SK-MEL-5 (cell line): ENCODE measurements at regions not wholly inside any gene's neighbourhood (a gene's known extent, or its start where the extent isn't known, plus 50 kb on each side); places are given as distances from the start of the nearest gene placed in this dataset.
"Not testable (repeated sequence)": the region's sequence is repeated elsewhere in the genome, so short reads cannot be mapped to it uniquely, and the experiment has no call there.

Source experiments
- DNase-seq: peaks from one replicate; pipeline ENCODE4 v3.0.0-alpha.2; 2016; ENCODE audit warnings: low read depth, low spot score
- in situ Hi-C: cut with HindIII; loops from 2 replicates; pipeline ENCODE4 v1.10.0; 2016; ENCODE audit warnings: low sequenced_read_pairs, high pct_unique_total_duplicates, low pct_unique_long_range_greater_than_20kb

- in situ Hi-C loops, result no loop called here
- DNase-seq, result no peak
These were observed 81.3 kb downstream of the GADD45G start for GRCh38 chr9:89686126-89686525.

GRCh38 chr9:89686621-89687020, 81.8 kb downstream of the GADD45G start:
- no peak for DNase-seq
- in situ Hi-C loops, result no loop called here

- no peak for DNase-seq
- in situ Hi-C loops, result no loop called here
These were observed 82.4 kb downstream of the GADD45G start for GRCh38 chr9:89687188-89687587.

GRCh38 chr9:89687848-89688247, 83.0 kb downstream of the GADD45G start:
- in situ Hi-C loops, result no loop called here
- DNase-seq, result no peak

- not testable (repeated sequence) for DNase-seq
These were observed 84.5 kb downstream of the GADD45G start for GRCh38 chr9:89689321-89689720.

GRCh38 chr9:89690334-89690912, 85.6 kb downstream of the GADD45G start:
- in situ Hi-C loops, result no loop called here
- no peak for DNase-seq

More at GRCh38 chr9:89689321-89689720, 84.5 kb downstream of the GADD45G start:
- in situ Hi-C loops, result not testable (repeated sequence)

GRCh38 chr9:89695441-89695891, 90.7 kb downstream of the GADD45G start:
- no peak for DNase-seq
- in situ Hi-C loops, result no loop called here

- in situ Hi-C loops, DNase-seq: not testable (repeated sequence)
These were observed 91.2 kb downstream of the GADD45G start for GRCh38 chr9:89695979-89696378.

GRCh38 chr9:89696780-89697179, 92.0 kb downstream of the GADD45G start:
- no peak for DNase-seq
- in situ Hi-C loops, result no loop called here

GRCh38 chr9:89697553-89697952, 92.7 kb downstream of the GADD45G start:
- in situ Hi-C loops, result no loop called here
- DNase-seq, result no peak

GRCh38 chr9:89698411-89699005, 93.7 kb downstream of the GADD45G start:
- in situ Hi-C loops, result no loop called here
- DNase-seq, result no peak

- in situ Hi-C loops, result no loop called here
- DNase-seq, result no peak
These were observed 94.8 kb downstream of the GADD45G start for GRCh38 chr9:89699646-89700045.

GRCh38 chr9:89701221-89701798, 96.5 kb downstream of the GADD45G start:
- DNase-seq, result no peak
- in situ Hi-C loops, result no loop called here

GRCh38 chr9:89702401-89702800, 97.6 kb downstream of the GADD45G start:
- in situ Hi-C loops, result no loop called here
- DNase-seq, result no peak

GRCh38 chr9:89705651-89706050, 100.8 kb downstream of the GADD45G start:
- DNase-seq, result no peak
- in situ Hi-C loops, result no loop called here

- no peak for DNase-seq
- in situ Hi-C loops, result no loop called here
These were observed 101.3 kb downstream of the GADD45G start for GRCh38 chr9:89706086-89706485.

- no peak for DNase-seq
- in situ Hi-C loops, result no loop called here
These were observed 101.9 kb downstream of the GADD45G start for GRCh38 chr9:89706731-89707191.

GRCh38 chr9:89710697-89711096, 105.9 kb downstream of the GADD45G start:
- DNase-seq, result no peak
- in situ Hi-C loops, result no loop called here

- in situ Hi-C loops, result no loop called here
- DNase-seq, result no peak
These were observed 107.1 kb downstream of the GADD45G start for GRCh38 chr9:89711866-89712265.
